HG03108 (cell line): ENCODE measurements at regions not wholly inside any gene's neighbourhood (a gene's known extent, or its start where the extent isn't known, plus 50 kb on each side); places are given as distances from the start of the nearest gene placed in this dataset.
"Not testable (repeated sequence)": the region's sequence is repeated elsewhere in the genome, so short reads cannot be mapped to it uniquely, and the experiment has no call there.

ENCODE experiments used
- ATAC-seq: cut with Tn5 transposase; IDR thresholded peaks from one replicate; pipeline ENCODE4 v1.9.1; 2021; ENCODE audit warnings: moderate library complexity; ENCODE audit not compliant: unreplicated experiment

GRCh38 chr1:178606839-178607238 is 93.9 kb downstream of the TEX35 start:
- ATAC-seq: no peak

DNA sequence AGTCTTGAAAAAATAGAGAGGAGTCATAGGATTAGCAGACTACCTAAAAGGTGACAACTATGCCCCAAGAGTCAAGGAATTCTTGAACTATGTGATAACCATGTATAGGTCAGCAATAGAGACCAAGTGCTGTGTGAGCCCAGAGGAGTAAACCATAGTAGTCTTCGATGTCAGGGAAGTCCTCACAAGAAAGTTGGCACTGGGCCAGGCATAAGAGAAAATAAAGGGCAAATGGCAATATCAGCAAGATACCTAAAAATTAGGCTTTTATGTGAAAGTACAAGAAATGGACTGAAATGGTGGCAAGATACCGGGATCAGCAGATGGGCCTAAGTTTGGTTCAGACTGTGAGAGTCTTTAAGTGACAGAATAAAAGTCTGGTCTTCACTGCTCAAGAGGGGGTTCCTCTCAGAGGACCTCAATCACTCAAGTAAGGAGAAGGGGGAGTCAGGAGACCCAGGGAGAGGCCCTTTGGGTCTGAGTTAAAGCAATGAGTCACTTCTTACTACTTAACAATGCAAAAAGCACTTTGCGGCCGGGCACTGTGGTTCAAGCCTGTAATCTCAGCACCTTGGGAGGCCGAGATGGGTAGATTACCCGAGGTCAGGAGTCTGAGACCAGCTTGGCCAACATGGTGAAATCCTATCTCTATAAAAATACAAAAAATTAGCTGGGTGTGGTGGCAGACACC is 95.0 kb downstream of the TEX35 start:
- ATAC-seq: peak; percentile 46

DNA sequence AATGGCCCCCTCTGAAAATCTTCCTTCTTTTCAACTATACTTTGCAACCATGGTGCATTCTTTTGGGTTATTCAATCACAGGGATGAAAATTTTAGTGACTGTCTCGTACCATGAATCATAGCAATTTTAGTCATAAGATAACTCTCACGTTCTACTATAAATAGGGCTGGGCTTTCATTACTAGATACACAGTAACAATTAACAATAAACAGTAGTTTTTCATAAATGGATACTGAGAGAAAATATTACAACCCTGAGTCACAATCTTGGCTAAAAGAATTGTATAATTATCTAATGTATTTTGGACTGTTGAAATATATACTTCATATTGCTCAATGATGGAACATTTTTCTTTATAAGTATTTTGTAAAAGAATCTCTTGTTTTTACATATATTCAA is 96.1 kb downstream of the TEX35 start:
- no peak for ATAC-seq

GRCh38 chr1:178610690-178611410 is 97.9 kb downstream of the TEX35 start:
- not testable (repeated sequence) for ATAC-seq

GRCh38 chr1:178612261-178612660 is 99.4 kb downstream of the TEX35 start:
- no peak for ATAC-seq

- ATAC-seq: no peak
These were observed 100.5 kb downstream of the TEX35 start for GRCh38 chr1:178613271-178613945.

- no peak for ATAC-seq
These were observed 101.4 kb downstream of the TEX35 start for GRCh38 chr1:178614286-178614685.

DNA sequence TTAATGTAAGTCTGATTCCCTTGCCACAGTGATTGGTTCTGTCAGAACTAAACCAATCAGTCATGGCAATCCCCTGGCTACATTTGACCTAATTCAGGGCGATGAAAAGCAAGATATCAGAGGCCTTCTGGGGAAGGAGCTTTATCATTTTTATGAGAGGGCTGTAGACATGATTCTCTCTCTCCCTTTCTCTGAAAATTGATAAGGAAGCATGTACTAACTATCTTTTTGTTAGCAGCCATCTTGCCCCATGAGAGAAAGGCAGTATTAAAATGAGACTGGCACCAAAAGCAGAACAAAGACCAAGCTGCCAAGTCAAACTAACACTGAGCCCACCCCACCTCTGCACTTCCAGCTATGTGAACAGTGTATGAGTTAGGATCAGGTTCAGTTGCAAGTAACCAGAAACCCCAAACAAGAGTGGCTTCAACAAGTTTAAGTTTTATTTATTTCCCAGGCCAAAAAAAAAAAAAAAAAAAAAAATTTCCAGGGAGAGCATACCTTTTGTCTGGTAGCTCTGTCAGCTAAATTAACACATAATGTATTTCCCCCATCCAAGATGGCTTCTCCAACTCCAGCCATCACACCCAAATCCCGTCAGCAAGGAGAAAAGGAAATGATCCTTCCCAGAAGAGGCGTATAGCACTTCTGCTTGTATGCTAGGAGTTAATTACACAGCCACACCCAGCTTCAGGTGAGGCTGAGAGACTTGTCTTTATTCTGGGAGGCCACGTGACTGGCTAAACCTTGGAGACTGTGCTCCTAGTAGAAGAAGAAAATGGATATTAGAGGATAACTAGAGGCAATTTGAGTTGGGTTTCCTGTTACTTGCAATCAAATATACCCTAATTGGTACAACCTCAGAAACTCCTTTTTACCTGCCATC is 105.8 kb upstream of the RALGPS2 start:
- ATAC-seq: no peak

DNA sequence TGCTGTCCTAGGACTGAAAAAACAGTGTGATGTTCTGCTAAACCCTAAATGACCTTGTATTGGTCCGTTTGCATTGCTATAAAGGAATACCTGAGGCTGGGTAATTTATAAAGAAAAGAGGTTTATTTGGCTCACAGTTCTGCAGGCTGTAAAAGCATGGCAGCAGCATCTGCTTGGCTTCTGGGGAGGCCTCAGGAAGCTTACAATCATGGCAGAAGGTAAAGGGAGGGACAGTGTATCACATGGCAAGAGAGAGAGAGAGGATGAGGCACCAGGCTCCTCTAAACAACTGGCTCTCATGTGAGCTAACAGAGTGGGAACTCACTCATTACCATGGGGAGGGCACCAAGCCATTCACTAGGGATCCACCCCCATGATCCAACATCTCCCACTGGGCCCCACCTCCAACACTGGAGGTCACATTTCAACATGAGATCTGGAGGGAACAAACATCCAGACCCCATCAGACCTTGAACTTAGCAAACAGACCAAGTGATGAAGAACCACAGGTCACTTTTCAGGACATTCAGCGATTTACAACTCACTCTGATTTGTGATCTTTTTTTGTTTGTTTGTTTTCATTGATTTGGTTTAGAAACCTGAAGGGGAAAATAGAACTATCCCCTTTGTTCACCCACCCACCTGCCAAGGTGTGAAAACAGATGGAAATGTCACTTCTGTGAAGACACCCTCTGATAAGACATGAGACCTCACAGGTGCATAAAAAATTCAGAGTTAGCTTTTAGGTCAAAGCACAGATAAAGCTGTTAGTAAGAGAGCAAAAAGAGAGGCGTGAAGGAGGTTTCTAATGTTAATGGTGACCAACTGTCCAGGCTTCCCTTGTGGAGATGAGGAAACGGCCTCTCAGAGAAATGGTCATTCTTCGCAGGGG is 104.2 kb upstream of the RALGPS2 start:
- ATAC-seq: no peak

- ATAC-seq: no peak
These were observed 103.2 kb upstream of the RALGPS2 start for GRCh38 chr1:178621822-178622221.

DNA sequence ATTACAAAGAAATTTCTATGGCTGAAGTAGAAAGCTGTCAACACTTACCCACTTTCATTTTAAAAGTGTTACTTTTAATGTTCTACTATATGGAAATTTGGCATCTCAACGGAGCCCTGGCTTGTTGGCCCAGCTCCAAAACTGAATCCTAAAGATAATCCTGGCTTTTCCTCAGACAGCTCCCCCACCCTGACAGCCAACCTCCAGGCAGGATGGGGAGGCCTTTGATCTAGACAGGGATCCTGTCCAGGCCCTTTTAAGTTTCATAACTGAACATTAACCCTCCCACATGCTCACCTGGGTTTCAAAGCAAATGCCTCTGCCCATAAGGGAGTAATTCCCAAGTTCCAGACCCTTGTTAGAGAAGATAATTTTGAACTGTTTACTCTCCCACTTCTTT is 99.3 kb upstream of the RALGPS2 start:
- ATAC-seq: no peak

DNA sequence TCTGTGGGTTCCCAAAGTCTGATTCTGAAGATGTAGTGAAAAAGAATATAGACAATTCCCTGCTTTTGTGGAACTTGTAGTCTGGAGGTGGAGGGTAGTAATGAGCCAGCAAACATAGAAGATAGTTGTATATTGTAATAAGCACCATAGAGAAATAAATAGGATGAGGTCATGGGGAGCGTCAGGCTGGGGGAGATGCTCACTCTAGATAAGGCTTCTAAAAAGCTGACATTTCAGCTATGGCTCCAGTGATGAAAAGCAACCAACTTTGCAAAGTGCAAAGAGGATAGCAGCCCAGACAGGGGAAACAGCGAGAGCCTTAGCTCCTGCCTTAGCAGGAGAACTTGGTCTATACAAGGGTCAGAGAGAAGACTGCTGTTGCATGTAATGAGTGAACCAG is 98.0 kb upstream of the RALGPS2 start:
- ATAC-seq: no peak

DNA sequence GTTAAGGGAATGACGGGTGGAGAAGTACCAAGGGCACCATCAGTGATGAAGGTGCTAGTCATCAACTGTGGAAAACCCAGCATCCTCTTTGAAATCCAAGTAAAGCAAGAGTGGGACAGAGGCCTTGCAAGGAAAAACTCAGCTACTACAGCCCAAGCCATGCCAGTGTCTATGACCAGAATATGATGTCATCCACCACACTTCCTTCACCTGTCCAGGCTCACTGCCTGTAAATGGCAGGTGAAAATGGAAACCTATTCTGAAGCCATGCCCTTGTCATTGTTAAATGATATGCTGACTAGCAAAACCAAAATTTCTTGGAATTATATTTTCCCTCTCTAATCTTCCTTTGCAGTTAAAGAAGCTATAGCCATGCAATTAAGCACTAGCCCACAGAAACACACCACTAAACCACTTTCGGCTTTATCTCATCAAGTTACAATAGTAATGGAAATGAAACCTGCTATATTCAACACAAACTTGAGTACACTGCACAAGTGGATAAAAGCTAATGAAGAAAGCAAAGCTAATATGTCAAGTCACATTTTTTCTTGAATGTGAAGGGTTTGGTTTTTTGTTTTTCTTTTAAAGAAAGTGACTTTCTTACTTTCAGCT is 96.3 kb upstream of the RALGPS2 start:
- ATAC-seq: no peak

GRCh38 chr1:178629252-178630154 is 95.5 kb upstream of the RALGPS2 start:
- ATAC-seq: no peak

DNA sequence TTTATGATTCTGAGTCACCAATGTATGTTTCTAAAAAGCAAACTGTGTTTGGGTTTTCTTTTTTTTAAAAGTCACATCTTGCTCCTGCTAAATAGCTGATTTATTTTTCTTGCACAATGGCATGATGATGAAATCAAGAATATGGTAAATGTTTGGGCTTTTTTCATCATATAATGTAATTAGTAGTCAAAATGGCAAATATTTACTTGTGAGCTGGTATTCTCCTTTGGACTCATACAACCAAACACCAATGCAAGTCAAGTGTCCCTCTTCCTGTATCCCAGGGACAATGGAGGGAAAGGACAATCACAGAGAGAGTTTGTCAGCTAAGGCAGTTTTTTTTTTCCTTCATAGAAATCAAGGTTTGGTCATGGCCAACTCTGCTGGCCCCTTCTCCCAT is 94.6 kb upstream of the RALGPS2 start:
- ATAC-seq: no peak

DNA sequence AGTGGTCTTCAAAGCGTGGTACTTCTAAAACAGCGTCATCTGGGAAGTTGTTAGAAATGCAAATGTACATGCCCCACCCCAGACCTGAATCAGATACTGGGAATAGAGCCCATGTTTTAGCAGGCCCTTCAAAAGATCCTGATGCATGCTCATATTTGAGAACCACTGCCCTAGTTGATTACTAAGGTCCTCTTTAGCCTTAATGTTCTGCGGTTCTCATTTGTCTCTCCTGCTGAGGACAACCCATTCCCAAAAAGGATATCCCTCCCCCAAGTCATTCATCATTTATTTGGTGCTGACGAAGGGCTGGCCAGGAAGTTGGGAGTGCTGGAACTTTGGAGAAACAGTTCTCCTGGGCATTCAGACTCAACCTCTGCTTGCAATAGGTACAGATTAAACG is 92.4 kb upstream of the RALGPS2 start:
- no peak for ATAC-seq

DNA sequence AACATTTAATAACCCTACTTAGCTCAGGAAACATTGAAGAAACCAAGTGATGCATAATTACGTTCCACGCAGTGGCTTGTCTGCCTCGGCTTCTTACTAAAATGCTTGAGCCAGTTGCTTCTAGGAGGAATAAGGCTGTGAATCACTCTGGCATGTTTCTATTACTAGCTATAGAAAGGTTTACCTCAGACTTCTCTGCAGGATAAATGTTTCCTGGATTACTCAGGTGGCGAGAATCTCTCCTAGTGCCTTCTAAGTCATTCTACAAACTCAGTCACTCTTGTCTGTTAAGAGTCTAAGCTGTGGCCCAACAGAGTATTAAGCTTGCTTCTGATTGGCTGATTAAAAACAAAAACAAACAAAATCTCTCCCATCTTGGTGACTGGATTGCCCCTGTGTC is 92.0 kb upstream of the RALGPS2 start:
- ATAC-seq: no peak

DNA sequence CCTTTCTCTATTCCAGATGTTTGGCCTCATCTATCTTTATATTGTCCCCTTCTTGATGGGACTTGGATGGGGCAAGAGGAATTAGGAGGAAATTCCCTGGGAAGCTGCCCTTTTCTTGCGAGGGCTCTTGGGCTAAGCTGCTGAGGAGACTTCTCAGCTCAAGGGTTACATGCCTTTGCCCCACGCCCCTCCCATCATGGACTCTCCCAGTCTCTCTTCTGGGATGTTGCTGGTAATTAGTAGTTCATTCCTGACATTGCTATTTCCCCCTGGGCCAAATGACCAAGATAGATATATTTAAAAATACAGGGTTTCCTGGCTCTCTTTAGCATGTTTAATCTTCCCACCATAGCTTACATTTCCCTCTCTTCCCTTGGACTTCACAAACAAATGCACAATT is 90.6 kb upstream of the RALGPS2 start:
- ATAC-seq: no peak

- ATAC-seq: no peak
These were observed 87.2 kb upstream of the RALGPS2 start for GRCh38 chr1:178637841-178638240.
